Breast epithelium (tissue), 3 donors: ENCODE measurements at regions not wholly inside any gene's neighbourhood (a gene's known extent, or its start where the extent isn't known, plus 50 kb on each side); places are given as distances from the start of the nearest gene placed in this dataset.

Source experiments
- CTCF ChIP-seq, 3 donors: fragments of 450-650 bp; IDR thresholded peaks; one replicate each; pipeline ENCODE4 v1.5.1; 2016 to 2017; ENCODE audit warnings: antibody characterized with exemption in 3 of 3, mild to moderate bottlenecking in 3 of 3, moderate library complexity in 3 of 3
- POLR2AphosphoS5 ChIP-seq, 3 donors: sonication (generic); formaldehyde crosslinking; IDR thresholded peaks; one replicate each; pipeline ENCODE4 v1.6.1; 2017; ENCODE audit warnings: antibody characterized with exemption in 3 of 3

GRCh38 chr3:30232142-30232541 lies 374.3 kb upstream of the TGFBR2 start:
- TF ChIP-seq CTCF (IDR thresholded peaks at IDR 0.05) (no peak), POLR2AphosphoS5 (IDR thresholded peaks at IDR 0.05) (no peak)
